ENCODE measurements at regions not wholly inside any gene's neighbourhood (a gene's known extent, or its start where the extent isn't known, plus 50 kb on each side); places are given as distances from the start of the nearest gene placed in this dataset.

- Histone ChIP-seq H3K4me1 (peaks cover 0 to 4% (median 0%) of the 10 kb centered on the region in 4 donors), H3K36me3 (no peaks in the 10 kb centered on the region), H3K27me3 (no peaks in the 10 kb centered on the region), H3K4me3 (no peak overlapping the region), H3K9me3 (no peaks in the 10 kb centered on the region), H3K27ac (no peak overlapping the region)
- intact Hi-C loops (cut with DNase I; ENCODE audit: low total_unique reads) = no loop called here
- DNase-seq = no peak
- TF ChIP-seq POLR2A (IDR thresholded peaks at IDR 0.05) (no peak), CTCF (IDR thresholded peaks at IDR 0.05) (no peak), POLR2AphosphoS5 (IDR thresholded peaks at IDR 0.05) (no peak), EP300 (IDR thresholded peaks at IDR 0.05) (no peak)
These were observed 328.9 kb upstream of the TGFBR2 start for GRCh38 chr3:30277494-30277893.

- intact Hi-C loops (cut with DNase I; ENCODE audit: low total_unique reads) = no loop called here
- TF ChIP-seq POLR2A (IDR thresholded peaks at IDR 0.05) = no peak
- no peak for TF ChIP-seq POLR2AphosphoS5 (IDR thresholded peaks at IDR 0.05)
- TF ChIP-seq EP300 (IDR thresholded peaks at IDR 0.05) = no peak
- no peak for TF ChIP-seq CTCF (IDR thresholded peaks at IDR 0.05)
- peaks cover 0 to 20% (median 10%) of the 10 kb centered on the region in 4 donors for H3K4me1 ChIP-seq
- no peak for DNase-seq
- no peak overlapping the region for H3K27ac ChIP-seq
- 83 to 93% (median 91%) methylated on average over 1 of the region's 1 CpG for WGBS, 5 donors
- H3K27me3 ChIP-seq = no peaks in the 10 kb centered on the region
- no peaks in the 10 kb centered on the region for H3K36me3 ChIP-seq
- H3K9me3 ChIP-seq = no peaks in the 10 kb centered on the region
- no peak overlapping the region for H3K4me3 ChIP-seq
These were observed 324.9 kb upstream of the TGFBR2 start for GRCh38 chr3:30281526-30281925.

- Histone ChIP-seq H3K4me1 (peaks cover 0 to 27% (median 16%) of the 10 kb centered on the region in 4 donors), H3K27ac (no peak overlapping the region), H3K4me3 (no peak overlapping the region), H3K9me3 (no peaks in the 10 kb centered on the region), H3K36me3 (no peaks in the 10 kb centered on the region), H3K27me3 (no peaks in the 10 kb centered on the region)
- DNase-seq = no peak
- TF ChIP-seq POLR2AphosphoS5 (IDR thresholded peaks at IDR 0.05) (peak in 1 of 3 donors; percentile 47), EP300 (IDR thresholded peaks at IDR 0.05) (no peak)
- intact Hi-C loops (cut with DNase I; ENCODE audit: low total_unique reads) = no loop called here
- WGBS, 5 donors = 49 to 66% (median 56%) methylated on average over 3 of the region's 3 CpGs
These were observed 324.2 kb upstream of the TGFBR2 start for GRCh38 chr3:30282154-30282696.

GRCh38 chr3:30285188-30286006 is 321.0 kb upstream of the TGFBR2 start:
- Histone ChIP-seq H3K27me3 (no peaks in the 10 kb centered on the region), H3K4me1 (peaks cover 5 to 37% (median 26%) of the 10 kb centered on the region in 4 donors), H3K4me3 (no peak overlapping the region), H3K27ac (peak overlapping the region in 4 of 5 donors; percentile 61 to 77 (median 73)), H3K36me3 (no peaks in the 10 kb centered on the region), H3K9me3 (no peaks in the 10 kb centered on the region)
- no peak for DNase-seq
- 69 to 81% (median 78%) methylated on average over 5 of the region's 5 CpGs for WGBS, 5 donors
- intact Hi-C loops (cut with DNase I; ENCODE audit: low total_unique reads) = no loop called here
- TF ChIP-seq POLR2AphosphoS5 (IDR thresholded peaks at IDR 0.05) = no peak
- TF ChIP-seq EP300 (IDR thresholded peaks at IDR 0.05) = no peak
- TF ChIP-seq POLR2A (IDR thresholded peaks at IDR 0.05) = no peak
- no peak for TF ChIP-seq CTCF (IDR thresholded peaks at IDR 0.05)
